GM06990 (cell line): ENCODE measurements at regions not wholly inside any gene's neighbourhood (a gene's known extent, or its start where the extent isn't known, plus 50 kb on each side); places are given as distances from the start of the nearest gene placed in this dataset.

ENCODE experiments used
- DNase-seq: peaks from one replicate; pipeline ENCODE4 v3.0.0-alpha.2; 2011; ENCODE audit not compliant: insufficient read length; ENCODE audit errors: extremely low read depth
- H3K27me3 ChIP-seq: replicated peaks from 2 replicates; pipeline ENCODE4 v1.6.0; 2011; ENCODE audit warnings: low read length; ENCODE audit not compliant: control insufficient read depth, insufficient read depth
- H3K36me3 ChIP-seq: 2 replicates; pipeline ENCODE4 v1.5.1; 2011; ENCODE audit warnings: low read length; ENCODE audit not compliant: control insufficient read depth, insufficient read depth
- H3K4me3 ChIP-seq: replicated peaks from 2 replicates; pipeline ENCODE4 v1.5.1; 2011; ENCODE audit warnings: low read depth, mild to moderate bottlenecking, control low read depth, low read length
- CTCF ChIP-seq: IDR thresholded peaks from 2 replicates; pipeline ENCODE4 v1.5.1; 2011; ENCODE audit warnings: low read length, control low read depth, mild to moderate bottlenecking, inconsistent platforms; ENCODE audit not compliant: insufficient read depth, poor library complexity, severe bottlenecking

GRCh38 chr19:23999821-24000610, 85.3 kb downstream of the ZNF726 start:
- no peak for DNase-seq
- Histone ChIP-seq H3K27me3 (no peaks in the 10 kb centered on the region), H3K4me3 (no peak overlapping the region), H3K36me3 (no peaks in the 10 kb centered on the region)
- no peak for TF ChIP-seq CTCF

DNA sequence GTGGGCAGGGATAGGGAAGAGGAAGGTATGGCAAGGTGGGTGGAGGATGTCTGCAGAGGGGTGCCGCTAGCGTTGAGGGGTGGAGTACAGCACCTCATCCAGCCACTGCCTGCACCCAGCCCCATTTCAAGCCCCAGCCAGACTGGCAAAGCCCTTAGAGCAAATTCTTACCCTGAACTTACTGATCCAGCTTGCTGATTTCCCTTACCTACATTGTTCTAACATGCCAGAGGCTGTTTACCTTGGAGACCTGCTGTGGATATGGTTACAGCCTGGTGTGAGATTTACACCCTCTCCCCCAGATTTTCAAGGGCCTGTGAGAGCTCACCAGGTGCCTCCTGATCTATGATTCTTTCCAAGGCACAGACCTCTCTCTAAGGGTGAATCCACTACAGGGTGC, 86.0 kb downstream of the ZNF726 start:
- no peak overlapping the region for H3K4me3 ChIP-seq
- DNase-seq: no peak
- TF ChIP-seq CTCF: no peak

DNA sequence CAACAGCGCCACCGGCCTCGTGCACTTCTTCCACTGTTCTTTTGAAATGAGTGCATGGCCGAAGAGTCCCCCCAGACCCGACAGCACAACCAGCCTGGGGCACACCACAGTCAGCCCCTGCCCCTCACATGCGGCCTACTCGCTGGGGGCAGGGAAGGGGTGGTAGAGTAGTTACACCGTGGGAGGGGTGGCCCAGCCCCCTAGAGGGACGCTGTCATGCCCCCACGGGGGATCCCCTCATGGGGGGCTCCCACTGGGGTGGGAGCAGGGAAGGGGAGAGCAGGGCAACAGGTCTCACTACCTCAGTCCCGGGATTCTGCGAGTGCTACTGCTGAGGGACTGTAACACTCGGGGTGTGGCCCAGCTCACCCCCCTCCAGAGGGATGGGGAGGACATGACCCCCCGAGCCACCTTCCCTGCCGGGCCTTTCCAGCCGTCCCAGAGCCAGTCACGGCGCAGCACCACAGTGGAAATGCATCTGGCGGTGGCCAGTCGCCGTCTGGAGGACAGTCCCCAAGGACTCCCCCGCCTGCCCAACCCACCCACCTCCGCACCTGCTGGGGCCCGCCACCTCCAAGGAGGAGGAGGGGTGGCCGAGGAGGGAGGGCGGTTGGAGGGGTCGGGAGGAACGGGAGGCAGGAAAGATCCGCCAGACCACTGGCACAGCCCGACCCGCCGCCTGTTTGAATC, 84.6 kb upstream of the ZNF254 start:
- Histone ChIP-seq H3K4me3 (no peak overlapping the region), H3K27me3 (no peaks in the 10 kb centered on the region), H3K36me3 (no peaks in the 10 kb centered on the region)
- TF ChIP-seq CTCF: no peak
- no peak for DNase-seq

More for the DNA sequence above, 86.0 kb downstream of the ZNF726 start:
- no peaks in the 10 kb centered on the region for H3K27me3 ChIP-seq
- no peaks in the 10 kb centered on the region for H3K36me3 ChIP-seq

- Histone ChIP-seq H3K4me3 (no peak overlapping the region), H3K36me3 (no peaks in the 10 kb centered on the region), H3K27me3 (no peaks in the 10 kb centered on the region)
- no peak for TF ChIP-seq CTCF
- no peak for DNase-seq
Observed at GRCh38 chr19:24003537-24003936, 83.5 kb upstream of the ZNF254 start.

GRCh38 chr19:24004166-24004565, 82.8 kb upstream of the ZNF254 start:
- DNase-seq: no peak
- Histone ChIP-seq H3K4me3 (no peak overlapping the region), H3K27me3 (no peaks in the 10 kb centered on the region), H3K36me3 (no peaks in the 10 kb centered on the region)
- TF ChIP-seq CTCF: no peak
